ENCODE measurements at regions not wholly inside any gene's neighbourhood (a gene's known extent, or its start where the extent isn't known, plus 50 kb on each side); places are given as distances from the start of the nearest gene placed in this dataset.
"Not testable (repeated sequence)": the region's sequence is repeated elsewhere in the genome, so short reads cannot be mapped to it uniquely, and the experiment has no call there.

DNA sequence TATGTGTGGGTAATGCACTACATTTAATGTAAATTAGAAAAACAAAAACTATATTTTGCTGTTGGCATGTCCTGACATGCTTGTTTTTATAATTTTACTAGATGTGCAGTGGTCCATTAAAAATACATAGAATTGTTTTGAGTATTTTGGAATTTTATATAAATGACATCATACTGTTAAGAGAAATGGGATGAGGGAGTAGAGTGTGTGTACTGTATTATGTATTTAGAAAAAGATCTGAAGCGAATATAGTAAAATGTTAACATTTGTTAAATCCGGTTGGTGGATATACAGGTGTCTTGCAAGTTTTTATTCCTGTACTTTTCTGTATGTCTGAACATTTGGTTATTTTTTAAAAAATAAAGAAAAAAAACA lies 288.4 kb upstream of the SATB1 start:
- Histone ChIP-seq H3K27me3 (no peaks in the 10 kb centered on the region), H3K27ac (no peak overlapping the region), H3K36me3 (no peaks in the 10 kb centered on the region), H3K4me1 (no peaks in the 10 kb centered on the region), H3K9me3 (no peaks in the 10 kb centered on the region), H3K4me3 (no peak overlapping the region)
- TF ChIP-seq POLR2A (IDR thresholded peaks at IDR 0.05), result no peak
- TF ChIP-seq, protein P1, sequence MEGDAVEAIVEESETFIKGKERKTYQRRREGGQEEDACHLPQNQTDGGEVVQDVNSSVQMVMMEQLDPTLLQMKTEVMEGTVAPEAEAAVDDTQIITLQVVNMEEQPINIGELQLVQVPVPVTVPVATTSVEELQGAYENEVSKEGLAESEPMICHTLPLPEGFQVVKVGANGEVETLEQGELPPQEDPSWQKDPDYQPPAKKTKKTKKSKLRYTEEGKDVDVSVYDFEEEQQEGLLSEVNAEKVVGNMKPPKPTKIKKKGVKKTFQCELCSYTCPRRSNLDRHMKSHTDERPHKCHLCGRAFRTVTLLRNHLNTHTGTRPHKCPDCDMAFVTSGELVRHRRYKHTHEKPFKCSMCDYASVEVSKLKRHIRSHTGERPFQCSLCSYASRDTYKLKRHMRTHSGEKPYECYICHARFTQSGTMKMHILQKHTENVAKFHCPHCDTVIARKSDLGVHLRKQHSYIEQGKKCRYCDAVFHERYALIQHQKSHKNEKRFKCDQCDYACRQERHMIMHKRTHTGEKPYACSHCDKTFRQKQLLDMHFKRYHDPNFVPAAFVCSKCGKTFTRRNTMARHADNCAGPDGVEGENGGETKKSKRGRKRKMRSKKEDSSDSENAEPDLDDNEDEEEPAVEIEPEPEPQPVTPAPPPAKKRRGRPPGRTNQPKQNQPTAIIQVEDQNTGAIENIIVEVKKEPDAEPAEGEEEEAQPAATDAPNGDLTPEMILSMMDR (IDR thresholded peaks at IDR 0.05), result no peak
- DNase-seq, result no peak

DNA sequence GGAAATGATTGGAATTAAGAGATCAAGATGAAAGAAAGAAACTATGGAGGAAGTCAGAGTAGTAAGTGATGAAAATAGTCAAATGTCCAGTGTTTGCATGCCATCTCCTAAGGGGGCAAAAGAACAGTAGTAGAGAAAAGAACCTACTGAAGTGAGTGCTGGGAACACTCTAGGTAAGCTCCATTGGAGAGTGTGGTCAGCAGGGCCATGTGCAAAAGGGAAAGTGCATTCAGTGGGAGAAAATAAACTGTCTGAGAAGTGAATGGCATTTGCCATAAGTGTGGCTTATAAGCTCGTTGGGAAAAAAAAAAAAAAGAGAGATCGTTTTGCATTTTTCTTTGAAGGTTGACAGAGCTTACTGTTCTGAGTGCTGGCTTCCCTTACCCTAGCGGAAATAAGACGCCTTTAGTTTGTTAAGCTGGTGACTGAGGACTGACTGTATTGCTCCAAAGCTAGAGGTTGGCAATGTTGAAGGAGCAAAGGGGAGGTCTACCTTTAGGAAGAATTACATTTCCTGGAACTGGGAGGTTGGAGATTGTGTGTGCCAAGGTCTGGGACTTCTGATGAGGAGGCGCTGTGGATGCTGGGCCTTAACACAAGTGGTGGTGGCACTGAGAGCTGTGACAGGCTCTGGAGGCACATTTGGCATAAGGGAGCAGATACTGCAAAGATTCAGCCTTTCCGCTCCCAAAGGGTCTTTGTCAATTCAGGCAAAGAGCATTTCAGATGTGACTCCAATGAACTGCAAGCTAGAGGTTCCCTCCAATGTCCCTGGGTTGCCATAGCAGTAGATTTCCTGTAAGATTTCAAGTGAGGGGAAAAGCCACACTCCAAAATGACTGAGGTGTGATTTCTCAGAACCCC lies 287.8 kb upstream of the SATB1 start:
- H3K27ac ChIP-seq, result no peak overlapping the region
- H3K4me1 ChIP-seq, result no peaks in the 10 kb centered on the region
- TF ChIP-seq, protein P1 (IDR thresholded peaks at IDR 0.05), result no peak
- no peak for TF ChIP-seq POLR2A (IDR thresholded peaks at IDR 0.05)

DNA sequence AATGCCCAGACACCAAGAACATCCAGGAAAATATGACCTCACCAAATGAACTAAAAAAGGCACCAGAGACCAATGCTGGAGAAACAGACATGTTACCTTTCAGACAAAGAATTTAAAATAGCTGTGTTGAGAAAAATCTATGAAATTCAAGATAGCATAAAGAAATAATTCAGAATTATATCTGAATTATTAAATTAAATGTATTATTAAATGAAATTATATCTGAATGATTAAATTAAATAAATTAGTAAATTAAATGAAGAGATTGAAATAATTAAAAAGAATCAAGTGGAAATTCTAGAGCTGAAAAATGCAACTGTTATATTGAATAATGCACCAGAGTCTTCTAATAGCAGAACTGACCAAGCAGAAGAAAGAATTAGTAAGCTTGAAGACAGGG lies 279.2 kb upstream of the SATB1 start:
- Histone ChIP-seq H3K4me1 (no peaks in the 10 kb centered on the region), H3K36me3 (no peaks in the 10 kb centered on the region), H3K9me3 (no peaks in the 10 kb centered on the region), H3K27ac (no peak overlapping the region), H3K4me3 (no peak overlapping the region), H3K27me3 (no peaks in the 10 kb centered on the region)
- DNase-seq, result no peak
- TF ChIP-seq POLR2A (IDR thresholded peaks at IDR 0.05), result no peak
- TF ChIP-seq, protein P1 (IDR thresholded peaks at IDR 0.05), result no peak

More for the DNA sequence above, 287.8 kb upstream of the SATB1 start:
- no peaks in the 10 kb centered on the region for H3K27me3 ChIP-seq
- no peaks in the 10 kb centered on the region for H3K9me3 ChIP-seq
- H3K36me3 ChIP-seq, result no peaks in the 10 kb centered on the region
- DNase-seq, result no peak
- H3K4me3 ChIP-seq, result no peak overlapping the region

DNA sequence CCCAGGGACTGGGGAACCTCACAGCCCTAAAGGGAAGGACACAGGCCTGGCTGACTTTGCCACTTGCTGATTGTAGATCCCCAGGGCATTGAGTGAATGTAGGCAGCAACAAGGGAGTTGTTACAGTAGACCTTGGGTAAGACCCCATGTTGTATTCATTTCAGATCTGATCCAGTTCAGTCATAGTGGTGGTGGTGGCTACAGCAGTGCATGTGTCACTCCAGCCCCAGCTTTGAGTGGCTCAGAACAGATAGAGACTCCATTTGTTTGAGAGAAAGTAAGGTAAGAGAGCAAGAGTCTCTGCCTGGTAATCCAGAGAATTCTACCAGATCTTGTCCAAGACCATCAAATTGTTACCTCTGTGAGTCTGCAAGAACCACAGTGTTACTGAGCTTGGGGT lies 278.7 kb upstream of the SATB1 start:
- H3K36me3 ChIP-seq, result no peaks in the 10 kb centered on the region
- no peaks in the 10 kb centered on the region for H3K4me1 ChIP-seq
- DNase-seq, result no peak
- no peak overlapping the region for H3K4me3 ChIP-seq
- H3K27ac ChIP-seq, result no peak overlapping the region
- H3K27me3 ChIP-seq, result no peaks in the 10 kb centered on the region
- TF ChIP-seq POLR2A (IDR thresholded peaks at IDR 0.05), result no peak
- TF ChIP-seq, protein P1 (IDR thresholded peaks at IDR 0.05), result no peak
- no peaks in the 10 kb centered on the region for H3K9me3 ChIP-seq

DNA sequence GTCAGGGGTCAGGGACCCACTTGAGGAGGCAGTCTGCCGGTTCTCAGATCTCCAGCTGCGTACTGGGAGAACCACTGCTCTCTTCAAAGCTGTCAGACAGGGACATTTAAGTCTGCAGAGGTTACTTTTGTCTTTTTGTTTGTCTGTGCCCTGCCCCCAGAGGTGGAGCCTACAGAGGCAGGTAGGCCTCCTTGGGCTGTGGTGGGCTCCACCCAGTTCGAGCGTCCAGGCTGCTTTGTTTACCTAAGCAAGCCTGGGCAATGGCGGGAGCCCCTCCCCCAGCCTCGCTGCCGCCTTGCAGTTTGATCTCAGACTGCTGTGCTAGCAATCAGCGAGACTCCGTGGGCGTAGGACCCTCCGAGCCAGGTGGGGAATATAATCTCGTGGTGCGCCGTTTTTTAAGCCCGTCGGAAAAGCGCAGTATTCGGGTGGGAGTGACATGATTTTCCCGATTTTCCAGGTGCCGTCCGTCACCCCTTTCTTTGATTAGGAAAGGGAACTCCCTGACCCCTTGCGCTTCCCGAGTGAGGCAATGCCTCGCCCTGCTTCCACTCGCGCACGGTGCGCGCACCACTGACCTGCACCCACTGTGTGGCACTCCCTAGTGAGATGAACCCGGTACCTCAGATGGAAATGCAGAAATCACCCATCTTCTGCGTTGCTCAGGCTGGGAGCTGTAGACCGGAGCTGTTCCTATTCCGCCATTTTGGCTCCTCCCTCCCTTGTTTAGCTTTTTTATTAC lies 268.6 kb upstream of the SATB1 start:
- H3K4me1 ChIP-seq, DNase-seq, H3K27ac ChIP-seq, H3K36me3 ChIP-seq, H3K27me3 ChIP-seq, H3K4me3 ChIP-seq, H3K9me3 ChIP-seq: not testable (repeated sequence)

DNA sequence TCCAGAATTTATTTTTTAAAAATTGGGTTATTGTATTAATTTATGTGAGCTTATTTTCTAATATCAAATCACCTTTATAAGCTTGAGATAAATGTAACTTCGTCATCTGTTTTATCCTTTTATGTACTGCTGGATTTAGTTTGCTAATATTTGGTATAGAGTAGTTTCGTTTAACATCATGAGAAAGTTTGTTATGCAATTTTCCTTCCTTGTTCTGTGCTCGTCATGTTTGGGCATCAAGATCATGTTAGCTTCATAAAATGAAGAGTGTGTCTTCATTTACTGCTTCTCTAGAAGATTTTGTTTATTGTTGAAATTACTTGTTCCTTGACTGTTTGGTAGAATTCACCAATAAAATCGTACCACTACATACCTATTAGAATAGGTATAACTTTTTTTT lies 262.1 kb upstream of the SATB1 start:
- TF ChIP-seq POLR2A (IDR thresholded peaks at IDR 0.05), result no peak
- TF ChIP-seq, protein P1 (IDR thresholded peaks at IDR 0.05), result no peak
- no peaks in the 10 kb centered on the region for H3K9me3 ChIP-seq

More for the DNA sequence above, 262.1 kb upstream of the SATB1 start:
- H3K27me3 ChIP-seq, result no peaks in the 10 kb centered on the region
- H3K4me1 ChIP-seq, result no peaks in the 10 kb centered on the region
- H3K4me3 ChIP-seq, result no peak overlapping the region
- no peaks in the 10 kb centered on the region for H3K36me3 ChIP-seq
- DNase-seq, result no peak
- H3K27ac ChIP-seq, result no peak overlapping the region

All from Peyer's patch (tissue), 4 donors.